Endothelial cell of umbilical vein (primary cell): ENCODE measurements at regions not wholly inside any gene's neighbourhood (a gene's known extent, or its start where the extent isn't known, plus 50 kb on each side); places are given as distances from the start of the nearest gene placed in this dataset.

Experiments used
- BruUV-seq: library from RNA; stranded (reverse); fragments of 400-500 nt; replicated peaks from 2 replicates; lab custom pipeline; 2021; lab: Mats Ljungman, UMichigan
- CTCF ChIA-PET: fragments of 300-600, 350-600 bp; sonication (Branson Sonifier 250); formaldehyde crosslinking; loops from one replicate; lab custom pipeline; 2021; ENCODE audit warnings: antibody characterized with exemption, inconsistent platforms; lab: Charles Lee
- POLR2A ChIA-PET: fragments of 300-600, 350-600 bp; sonication (Branson Sonifier 250); formaldehyde crosslinking; loops from one replicate; lab custom pipeline; 2021; ENCODE audit warnings: antibody characterized with exemption, inconsistent platforms; lab: Charles Lee
- DNase-seq: peaks from one replicate; pipeline ENCODE4 v3.0.0-alpha.2; 2011; ENCODE audit warnings: low read depth, low spot score
- FAIRE-seq: peaks from 2 replicates; lab custom pipeline; 2011; peaks lifted over from hg19 to GRCh38; lab: Jason Lieb, UNC
- H2AFZ ChIP-seq: 2 replicates; pipeline ENCODE4 v1.6.0; 2012; ENCODE audit warnings: low read depth, low read length, control low read depth, inconsistent platforms
- H3K27ac ChIP-seq: 2 replicates; pipeline ENCODE4 v1.5.1; 2011; ENCODE audit warnings: low read depth, mild to moderate bottlenecking, control low read depth, low read length, moderate library complexity; ENCODE audit not compliant: insufficient read depth
- H3K27me3 ChIP-seq, 2 experiments: 2 replicates each; pipeline versions ENCODE4 v1.6.0 to v1.6.1; 2011; ENCODE audit warnings: low read length in 2 of 2, mixed read lengths in 1 of 2; ENCODE audit not compliant: control insufficient read depth in 2 of 2, insufficient read depth in 2 of 2
- H3K36me3 ChIP-seq, 2 experiments: 2 replicates in 1 of 2; 3 replicates in 1 of 2; pipeline ENCODE4 v1.5.1; 2011; ENCODE audit warnings: low read length in 2 of 2, mild to moderate bottlenecking in 1 of 2, moderate library complexity in 1 of 2; ENCODE audit not compliant: control insufficient read depth in 2 of 2, insufficient read depth in 2 of 2; ENCODE audit errors: extremely low read depth in 1 of 2
- H3K4me1 ChIP-seq: 3 replicates; pipeline ENCODE4 v1.5.1; 2011; ENCODE audit warnings: mild to moderate bottlenecking, low read length; ENCODE audit not compliant: control insufficient read depth, insufficient read depth; ENCODE audit errors: extremely low read depth
- H3K4me2 ChIP-seq: 2 replicates; pipeline ENCODE4 v1.6.1; 2011; ENCODE audit warnings: low read length, control low read depth, mixed read lengths; ENCODE audit not compliant: insufficient read depth
- H3K4me3 ChIP-seq, 3 experiments: fragments of 200-600 bp in 1 of 3; sonication (generic), shearing (Covaris generic) in 1 of 3; replicated peaks in 1 of 3; 2 replicates each; pipeline ENCODE4 v1.5.1; 2011 to 2016; ENCODE audit warnings: control low read depth in 3 of 3, low read length in 3 of 3, mild to moderate bottlenecking in 2 of 3, inconsistent platforms in 1 of 3, low read depth in 1 of 3, moderate library complexity in 1 of 3; ENCODE audit not compliant: insufficient read depth in 1 of 3
- H3K79me2 ChIP-seq: 2 replicates; pipeline ENCODE4 v1.6.0; 2012; ENCODE audit warnings: low read length, inconsistent platforms; ENCODE audit not compliant: control insufficient read depth, insufficient read depth
- H3K9ac ChIP-seq: replicated peaks from 2 replicates; pipeline ENCODE3; 2011; ENCODE audit warnings: low read length, control low read depth; ENCODE audit not compliant: insufficient read depth; ENCODE audit errors: extremely low read depth
- H3K9me1 ChIP-seq: replicated peaks from 3 replicates; pipeline ENCODE4 v1.6.0; 2011; ENCODE audit warnings: mild to moderate bottlenecking, low read length; ENCODE audit not compliant: control insufficient read depth, insufficient read depth; ENCODE audit errors: extremely low read depth
- H3K9me3 ChIP-seq: replicated peaks from 2 replicates; pipeline ENCODE4 v1.5.1; 2012; ENCODE audit warnings: low read length, inconsistent platforms; ENCODE audit not compliant: control insufficient read depth, insufficient read depth
- H4K20me1 ChIP-seq: replicated peaks from 2 replicates; pipeline ENCODE3; 2011; ENCODE audit warnings: mild to moderate bottlenecking, low read length; ENCODE audit not compliant: control insufficient read depth, insufficient read depth; ENCODE audit errors: extremely low read depth
- EZH2 ChIP-seq: IDR thresholded peaks from 2 replicates; pipeline ENCODE4 v1.6.1; 2012; ENCODE audit warnings: borderline replicate concordance, low read depth, mild to moderate bottlenecking, moderate library complexity, low read length, inconsistent platforms; ENCODE audit not compliant: severe bottlenecking
- FOS ChIP-seq: IDR thresholded peaks from 2 replicates; pipeline ENCODE4 v1.6.1; 2011; ENCODE audit warnings: mild to moderate bottlenecking, low read length, moderate library complexity, borderline replicate concordance; ENCODE audit not compliant: insufficient read depth
- GATA2 ChIP-seq: IDR thresholded peaks from 2 replicates; pipeline ENCODE4 v1.7.0; 2011; ENCODE audit warnings: low read depth, mild to moderate bottlenecking, moderate library complexity, mixed read lengths, low read length; ENCODE audit not compliant: insufficient read length, insufficient read depth
- JUN ChIP-seq: IDR thresholded peaks from 2 replicates; pipeline ENCODE4 v1.6.1; 2011; ENCODE audit warnings: borderline replicate concordance, low read depth; ENCODE audit not compliant: insufficient read length, insufficient read depth
- MYC ChIP-seq: IDR thresholded peaks from one replicate; pipeline ENCODE4 v1.6.1; 2011; ENCODE audit warnings: mild to moderate bottlenecking, low read depth, low read length
- POLR2A ChIP-seq: IDR thresholded peaks from 2 replicates; pipeline ENCODE4 v1.6.1; 2012; ENCODE audit warnings: low read depth, mild to moderate bottlenecking, control low read depth, low read length
- POLR2AphosphoS5 ChIP-seq: IDR thresholded peaks from 2 replicates; pipeline ENCODE4 v1.6.1; 2012; ENCODE audit warnings: low read depth, mild to moderate bottlenecking, control low read depth, low read length, moderate library complexity; ENCODE audit not compliant: insufficient read depth
- dilution Hi-C: fragments of 300-500 bp; cut with MboI; formaldehyde crosslinking; loops from one replicate; pipeline ENCODE4 v1.15.0; 2019; ENCODE audit warnings: low sequenced_read_pairs; ENCODE audit not compliant: extremely low pct_ligation_motif_present
- intact Hi-C: fragments of 100-400 bp; cut with micrococcal nuclease; formaldehyde crosslinking; loops from one replicate; pipeline ENCODE4 v1.10.0; 2022
- TF ChIP-seq, protein P1 (sequence below): IDR thresholded peaks from 2 replicates; pipeline ENCODE4 v1.6.1; 2011; ENCODE audit not compliant: insufficient read depth, insufficient read length
- TF ChIP-seq, protein P2 (sequence below), 2 donors: IDR thresholded peaks; 1 replicate in 1 of 2; 2 replicates in 1 of 2; pipeline ENCODE4 v1.5.1; 2011; ENCODE audit warnings: low read length in 2 of 2, mild to moderate bottlenecking in 2 of 2, moderate library complexity in 2 of 2, control low read depth in 1 of 2, inconsistent platforms in 1 of 2, low read depth in 1 of 2; ENCODE audit not compliant: insufficient read depth in 1 of 2; ENCODE audit errors: extremely low read depth in 1 of 2

DNA sequence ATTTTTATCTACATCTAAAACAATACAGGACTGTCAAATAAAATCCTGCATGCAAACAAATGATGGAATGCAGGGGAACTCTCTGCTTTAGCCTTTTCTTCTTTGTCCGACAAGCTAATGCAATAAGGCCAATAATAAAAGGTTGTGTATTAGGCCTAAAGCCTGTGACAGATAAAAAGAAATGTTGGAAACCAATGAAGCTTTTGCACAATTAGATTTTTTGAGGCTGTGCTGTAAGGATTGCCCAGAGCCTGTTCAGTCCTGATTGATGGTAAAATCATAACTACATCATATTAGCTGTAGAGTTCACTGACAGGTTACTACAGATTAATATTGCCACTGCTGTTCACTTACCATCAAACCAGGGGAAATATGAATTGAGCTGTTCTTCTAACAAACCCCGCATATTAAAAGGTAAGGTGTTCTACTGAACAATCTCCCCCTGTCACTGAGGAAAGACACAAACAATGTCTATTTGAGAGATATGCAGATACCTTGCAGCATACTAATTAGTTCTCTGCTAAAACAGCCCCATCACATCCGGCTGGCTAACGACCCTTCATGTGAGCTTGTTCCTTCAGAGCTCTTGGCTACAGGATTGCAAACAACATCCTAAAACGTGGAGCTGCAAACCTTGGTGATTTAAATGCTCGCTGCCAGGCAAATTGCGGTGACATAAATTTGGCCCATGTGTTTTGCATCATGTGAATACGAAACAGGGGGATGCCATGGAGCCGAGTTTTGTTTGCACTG lies 305.4 kb downstream of the MTX2 start:
- dilution Hi-C loops (loop anchor here (25.0 kb wide), 1 partner anchor 563 kb away; no protein-coding TSS in a partner anchor), intact Hi-C loops (no loop called here)
- Histone ChIP-seq H3K4me1 (no peaks in the 10 kb centered on the region), H3K27me3 (no peaks in the 10 kb centered on the region), H2AFZ (no peak overlapping the region), H3K4me2 (no peak overlapping the region), H3K9ac (no peak overlapping the region), H3K9me3 (no peaks in the 10 kb centered on the region), H4K20me1 (no peaks in the 10 kb centered on the region), H3K36me3 (no peaks in the 10 kb centered on the region), H3K9me1 (no peaks in the 10 kb centered on the region), H3K4me3 (no peak overlapping the region), H3K79me2 (no peaks in the 10 kb centered on the region), H3K27ac (no peak overlapping the region)
- ChIA-PET CTCF (interaction anchor here (1.0 to 2.0 kb wide), 3 partner anchors 7 to 61 kb away, joined by 3 to 6 read pairs (median 4); no protein-coding TSS in a partner anchor), POLR2A (no interaction called here)
- FAIRE-seq = no peak
- no TSS peak for BruUV-seq
- TF ChIP-seq POLR2AphosphoS5 (no peak), MYC (no peak), GATA2 (no peak), EZH2 (no peak), FOS (no peak), POLR2A (no peak), JUN (no peak)
- TF ChIP-seq, protein P1, sequence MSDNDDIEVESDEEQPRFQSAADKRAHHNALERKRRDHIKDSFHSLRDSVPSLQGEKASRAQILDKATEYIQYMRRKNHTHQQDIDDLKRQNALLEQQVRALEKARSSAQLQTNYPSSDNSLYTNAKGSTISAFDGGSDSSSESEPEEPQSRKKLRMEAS = no peak
- TF ChIP-seq, protein P2, sequence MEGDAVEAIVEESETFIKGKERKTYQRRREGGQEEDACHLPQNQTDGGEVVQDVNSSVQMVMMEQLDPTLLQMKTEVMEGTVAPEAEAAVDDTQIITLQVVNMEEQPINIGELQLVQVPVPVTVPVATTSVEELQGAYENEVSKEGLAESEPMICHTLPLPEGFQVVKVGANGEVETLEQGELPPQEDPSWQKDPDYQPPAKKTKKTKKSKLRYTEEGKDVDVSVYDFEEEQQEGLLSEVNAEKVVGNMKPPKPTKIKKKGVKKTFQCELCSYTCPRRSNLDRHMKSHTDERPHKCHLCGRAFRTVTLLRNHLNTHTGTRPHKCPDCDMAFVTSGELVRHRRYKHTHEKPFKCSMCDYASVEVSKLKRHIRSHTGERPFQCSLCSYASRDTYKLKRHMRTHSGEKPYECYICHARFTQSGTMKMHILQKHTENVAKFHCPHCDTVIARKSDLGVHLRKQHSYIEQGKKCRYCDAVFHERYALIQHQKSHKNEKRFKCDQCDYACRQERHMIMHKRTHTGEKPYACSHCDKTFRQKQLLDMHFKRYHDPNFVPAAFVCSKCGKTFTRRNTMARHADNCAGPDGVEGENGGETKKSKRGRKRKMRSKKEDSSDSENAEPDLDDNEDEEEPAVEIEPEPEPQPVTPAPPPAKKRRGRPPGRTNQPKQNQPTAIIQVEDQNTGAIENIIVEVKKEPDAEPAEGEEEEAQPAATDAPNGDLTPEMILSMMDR (IDR thresholded peaks at IDR 0.05; ENCODE audit: extremely low read depth in 1 of 2, insufficient read depth in 1 of 2, low read depth in 1 of 2, low read length in 2 of 2) = no peak
- DNase-seq = no peak
